ENCODE measurements at regions not wholly inside any gene's neighbourhood (a gene's known extent, or its start where the extent isn't known, plus 50 kb on each side); places are given as distances from the start of the nearest gene placed in this dataset.

DNA sequence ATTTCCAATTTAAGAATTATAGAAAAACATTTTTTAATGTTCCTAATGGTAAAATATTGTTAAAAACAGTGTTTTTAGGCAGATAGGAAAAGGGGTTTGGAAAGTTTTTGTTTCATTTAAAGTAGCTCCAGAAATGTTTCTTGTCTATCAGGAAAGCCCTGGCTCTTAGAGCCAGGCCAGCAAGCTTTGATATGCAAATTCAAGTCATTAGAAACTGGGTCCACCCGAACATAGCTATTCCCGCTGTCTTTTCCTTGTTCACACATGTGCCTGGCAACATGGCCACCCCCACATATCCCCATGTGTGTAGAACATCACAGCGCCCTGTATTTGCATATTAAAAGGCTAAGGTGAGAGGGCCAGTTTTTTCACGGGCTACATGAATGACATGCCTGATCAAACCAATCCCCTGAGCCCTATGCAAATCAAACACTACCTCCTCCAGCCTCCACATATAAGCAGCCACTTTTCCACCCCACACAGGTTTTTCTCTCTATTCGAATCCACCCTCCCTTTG lies 925.3 kb upstream of the CDH10 start (continued):
- TF ChIP-seq AR (CRISPR knock-in tag; IDR thresholded peaks at IDR 0.05) (no peak), KAT7 (CRISPR knock-in tag; IDR thresholded peaks at IDR 0.05; ENCODE audit: borderline replicate concordance) (no peak), TEAD1 (CRISPR knock-in tag; IDR thresholded peaks at IDR 0.05) (no peak), ERG (CRISPR knock-in tag; IDR thresholded peaks at IDR 0.05) (no peak), ZNF396 (CRISPR knock-in tag; IDR thresholded peaks at IDR 0.05; ENCODE audit: borderline replicate concordance) (no peak)
- TF ChIP-seq, protein P1, sequence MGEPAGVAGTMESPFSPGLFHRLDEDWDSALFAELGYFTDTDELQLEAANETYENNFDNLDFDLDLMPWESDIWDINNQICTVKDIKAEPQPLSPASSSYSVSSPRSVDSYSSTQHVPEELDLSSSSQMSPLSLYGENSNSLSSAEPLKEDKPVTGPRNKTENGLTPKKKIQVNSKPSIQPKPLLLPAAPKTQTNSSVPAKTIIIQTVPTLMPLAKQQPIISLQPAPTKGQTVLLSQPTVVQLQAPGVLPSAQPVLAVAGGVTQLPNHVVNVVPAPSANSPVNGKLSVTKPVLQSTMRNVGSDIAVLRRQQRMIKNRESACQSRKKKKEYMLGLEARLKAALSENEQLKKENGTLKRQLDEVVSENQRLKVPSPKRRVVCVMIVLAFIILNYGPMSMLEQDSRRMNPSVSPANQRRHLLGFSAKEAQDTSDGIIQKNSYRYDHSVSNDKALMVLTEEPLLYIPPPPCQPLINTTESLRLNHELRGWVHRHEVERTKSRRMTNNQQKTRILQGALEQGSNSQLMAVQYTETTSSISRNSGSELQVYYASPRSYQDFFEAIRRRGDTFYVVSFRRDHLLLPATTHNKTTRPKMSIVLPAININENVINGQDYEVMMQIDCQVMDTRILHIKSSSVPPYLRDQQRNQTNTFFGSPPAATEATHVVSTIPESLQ (CRISPR knock-in tag; IDR thresholded peaks at IDR 0.05) = no peak
- TF ChIP-seq, protein P2, sequence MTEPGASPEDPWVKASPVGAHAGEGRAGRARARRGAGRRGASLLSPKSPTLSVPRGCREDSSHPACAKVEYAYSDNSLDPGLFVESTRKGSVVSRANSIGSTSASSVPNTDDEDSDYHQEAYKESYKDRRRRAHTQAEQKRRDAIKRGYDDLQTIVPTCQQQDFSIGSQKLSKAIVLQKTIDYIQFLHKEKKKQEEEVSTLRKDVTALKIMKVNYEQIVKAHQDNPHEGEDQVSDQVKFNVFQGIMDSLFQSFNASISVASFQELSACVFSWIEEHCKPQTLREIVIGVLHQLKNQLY (CRISPR knock-in tag; IDR thresholded peaks at IDR 0.05) = no peak
- TF ChIP-seq, protein P3, sequence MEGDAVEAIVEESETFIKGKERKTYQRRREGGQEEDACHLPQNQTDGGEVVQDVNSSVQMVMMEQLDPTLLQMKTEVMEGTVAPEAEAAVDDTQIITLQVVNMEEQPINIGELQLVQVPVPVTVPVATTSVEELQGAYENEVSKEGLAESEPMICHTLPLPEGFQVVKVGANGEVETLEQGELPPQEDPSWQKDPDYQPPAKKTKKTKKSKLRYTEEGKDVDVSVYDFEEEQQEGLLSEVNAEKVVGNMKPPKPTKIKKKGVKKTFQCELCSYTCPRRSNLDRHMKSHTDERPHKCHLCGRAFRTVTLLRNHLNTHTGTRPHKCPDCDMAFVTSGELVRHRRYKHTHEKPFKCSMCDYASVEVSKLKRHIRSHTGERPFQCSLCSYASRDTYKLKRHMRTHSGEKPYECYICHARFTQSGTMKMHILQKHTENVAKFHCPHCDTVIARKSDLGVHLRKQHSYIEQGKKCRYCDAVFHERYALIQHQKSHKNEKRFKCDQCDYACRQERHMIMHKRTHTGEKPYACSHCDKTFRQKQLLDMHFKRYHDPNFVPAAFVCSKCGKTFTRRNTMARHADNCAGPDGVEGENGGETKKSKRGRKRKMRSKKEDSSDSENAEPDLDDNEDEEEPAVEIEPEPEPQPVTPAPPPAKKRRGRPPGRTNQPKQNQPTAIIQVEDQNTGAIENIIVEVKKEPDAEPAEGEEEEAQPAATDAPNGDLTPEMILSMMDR (IDR thresholded peaks at IDR 0.05) = no peak

DNA sequence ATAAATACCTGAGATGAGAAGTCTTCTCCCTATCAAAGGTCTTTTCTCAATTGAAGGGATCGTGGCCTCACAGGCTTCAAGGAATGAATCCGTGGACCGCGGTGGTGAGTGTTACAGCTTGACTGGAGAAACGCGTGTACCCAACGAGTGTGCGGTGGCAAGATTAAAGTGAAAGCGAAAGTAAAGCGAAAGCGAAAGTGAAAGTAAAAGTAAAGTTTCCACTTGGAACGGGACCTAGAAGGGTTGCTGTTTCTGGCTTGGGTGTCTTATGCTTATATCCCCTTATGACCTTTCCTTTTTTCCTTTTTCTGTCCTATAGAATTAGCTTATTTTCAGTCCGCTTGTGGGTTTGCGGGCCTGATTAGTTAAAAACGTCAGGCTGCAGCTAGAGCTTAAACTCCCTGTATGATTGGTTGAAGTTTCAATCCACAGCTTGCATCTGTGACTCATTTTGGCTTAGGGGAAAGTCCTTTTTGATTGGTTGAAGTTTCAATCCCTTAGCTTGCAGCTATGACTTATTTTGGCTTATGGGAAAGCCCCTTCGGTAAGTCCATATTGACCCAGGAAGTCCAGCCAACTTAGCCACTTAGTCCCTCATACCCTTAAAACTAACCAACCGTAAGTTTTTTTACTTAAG lies 924.3 kb upstream of the CDH10 start:
- Mint-ChIP-seq H3K36me3 (peaks cover 8% of the 10 kb centered on the region), H3K27ac (peak overlapping the region; percentile 48; the same call in 1 of the 2 replicates), H3K9me3 (peaks cover 15% of the 10 kb centered on the region), H3K4me1 (peaks cover 68% of the 10 kb centered on the region), H3K4me3 (no peak overlapping the region), H3K27me3 (ENCODE audit: low read depth) (no peaks in the 10 kb centered on the region; the same call in 1 of the 2 replicates)
- no peak for ATAC-seq
- POLR2A ChIA-PET = no interaction called here
- TF ChIP-seq CREM (CRISPR knock-in tag; IDR thresholded peaks at IDR 0.05) (no peak), E2F1 (CRISPR knock-in tag; IDR thresholded peaks at IDR 0.05) (no peak), JAZF1 (CRISPR knock-in tag; IDR thresholded peaks at IDR 0.05) (no peak), EMX1 (CRISPR knock-in tag; IDR thresholded peaks at IDR 0.05) (no peak), IRF2 (CRISPR knock-in tag; IDR thresholded peaks at IDR 0.05; ENCODE audit: borderline replicate concordance, low read depth) (peak; percentile 95; the same call in 1 of the 2 replicates), SP1 (CRISPR knock-in tag; conservative IDR thresholded peaks at IDR 0.05) (no peak), CREB1 (CRISPR knock-in tag; IDR thresholded peaks at IDR 0.05) (no peak)
- TF ChIP-seq, protein P4, sequence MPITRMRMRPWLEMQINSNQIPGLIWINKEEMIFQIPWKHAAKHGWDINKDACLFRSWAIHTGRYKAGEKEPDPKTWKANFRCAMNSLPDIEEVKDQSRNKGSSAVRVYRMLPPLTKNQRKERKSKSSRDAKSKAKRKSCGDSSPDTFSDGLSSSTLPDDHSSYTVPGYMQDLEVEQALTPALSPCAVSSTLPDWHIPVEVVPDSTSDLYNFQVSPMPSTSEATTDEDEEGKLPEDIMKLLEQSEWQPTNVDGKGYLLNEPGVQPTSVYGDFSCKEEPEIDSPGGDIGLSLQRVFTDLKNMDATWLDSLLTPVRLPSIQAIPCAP (CRISPR knock-in tag; IDR thresholded peaks at IDR 0.05) = peak; percentile 86; the same call in 1 of the 2 replicates
- no peak for DNase-seq (ENCODE audit: low spot score)
- CTCF ChIA-PET = interaction anchor here (1.2 kb wide), 1 partner anchor 133 kb away, joined by 3 read pairs; no protein-coding TSS in a partner anchor

All from WTC11 (cell line).